ENCODE measurements at regions not wholly inside any gene's neighbourhood (a gene's known extent, or its start where the extent isn't known, plus 50 kb on each side); places are given as distances from the start of the nearest gene placed in this dataset.

DNA sequence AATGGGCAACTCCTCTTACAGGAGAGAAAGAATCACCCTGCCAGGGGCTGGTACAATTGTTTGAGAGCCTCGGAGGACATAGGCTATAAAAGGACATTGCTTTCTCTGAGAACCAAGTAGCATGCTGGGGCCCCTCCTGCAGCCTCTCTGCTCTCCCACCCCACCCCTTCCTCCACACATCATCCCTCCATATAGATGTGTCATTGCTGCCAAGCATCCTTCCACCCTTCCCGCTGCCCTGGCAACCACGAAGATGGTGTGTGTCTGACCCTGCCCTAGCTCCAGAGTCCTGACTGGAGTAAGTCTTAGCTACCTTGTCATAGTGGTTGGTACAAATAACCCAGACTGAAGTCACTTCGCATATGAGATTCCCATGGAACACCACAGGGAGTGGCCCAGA lies 129.7 kb downstream of the SNX5 start:
- no peak for TF ChIP-seq SP1 (IDR thresholded peaks at IDR 0.05)
- TF ChIP-seq CTBP1 (IDR thresholded peaks at IDR 0.05; ENCODE audit: borderline replicate concordance), result no peak
- no peak for TF ChIP-seq FOXM1 (IDR thresholded peaks at IDR 0.05; ENCODE audit: borderline replicate concordance)
- TF ChIP-seq BHLHE40 (IDR thresholded peaks at IDR 0.05; ENCODE audit: borderline replicate concordance), result no peak
- TF ChIP-seq NFRKB (IDR thresholded peaks at IDR 0.05), result no peak
- TF ChIP-seq TARDBP (IDR thresholded peaks at IDR 0.05), result no peak
- TF ChIP-seq FOXK2 (IDR thresholded peaks at IDR 0.05), result no peak

Data from HEK293T (cell line).